Fibroblast of the aortic adventitia (primary cell): ENCODE measurements at regions not wholly inside any gene's neighbourhood (a gene's known extent, or its start where the extent isn't known, plus 50 kb on each side); places are given as distances from the start of the nearest gene placed in this dataset.
A peak's percentile ranks its signal among the peaks of the same experiment; 100 is the strongest.

ENCODE experiments used
- DNase-seq: peaks from one replicate; pipeline ENCODE4 v3.0.0-alpha.2; 2010; ENCODE audit warnings: low read depth
- H3K4me3 ChIP-seq: 2 replicates; pipeline ENCODE4 v1.5.1; 2011; ENCODE audit warnings: low read depth, mild to moderate bottlenecking, control low read depth, low read length, moderate library complexity
- TF ChIP-seq, protein P1 (sequence below): IDR thresholded peaks from 2 replicates; pipeline ENCODE4 v1.5.1; 2011; ENCODE audit warnings: mild to moderate bottlenecking, low read length, control low read depth, inconsistent platforms; ENCODE audit not compliant: insufficient read depth

DNA sequence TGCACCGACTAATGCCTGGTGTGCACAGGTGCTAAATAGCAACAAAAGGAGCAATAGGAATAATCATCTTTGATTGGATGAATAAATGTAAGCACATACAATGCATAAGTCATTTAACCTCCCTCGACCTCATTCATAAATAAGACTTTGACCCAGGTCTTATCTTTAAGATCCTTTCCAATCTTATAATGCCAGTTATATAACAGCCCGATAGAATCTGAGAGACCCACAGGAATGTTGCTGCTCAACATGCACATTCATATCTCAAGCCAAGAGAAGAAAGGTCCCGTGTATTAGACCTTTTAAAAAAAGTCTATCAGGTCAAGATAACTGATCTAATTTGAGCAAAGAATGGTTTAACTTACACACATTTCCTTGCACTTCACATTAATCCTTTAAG lies 146.8 kb upstream of the SOX9 start:
- DNase-seq, result no peak
- TF ChIP-seq, protein P1, sequence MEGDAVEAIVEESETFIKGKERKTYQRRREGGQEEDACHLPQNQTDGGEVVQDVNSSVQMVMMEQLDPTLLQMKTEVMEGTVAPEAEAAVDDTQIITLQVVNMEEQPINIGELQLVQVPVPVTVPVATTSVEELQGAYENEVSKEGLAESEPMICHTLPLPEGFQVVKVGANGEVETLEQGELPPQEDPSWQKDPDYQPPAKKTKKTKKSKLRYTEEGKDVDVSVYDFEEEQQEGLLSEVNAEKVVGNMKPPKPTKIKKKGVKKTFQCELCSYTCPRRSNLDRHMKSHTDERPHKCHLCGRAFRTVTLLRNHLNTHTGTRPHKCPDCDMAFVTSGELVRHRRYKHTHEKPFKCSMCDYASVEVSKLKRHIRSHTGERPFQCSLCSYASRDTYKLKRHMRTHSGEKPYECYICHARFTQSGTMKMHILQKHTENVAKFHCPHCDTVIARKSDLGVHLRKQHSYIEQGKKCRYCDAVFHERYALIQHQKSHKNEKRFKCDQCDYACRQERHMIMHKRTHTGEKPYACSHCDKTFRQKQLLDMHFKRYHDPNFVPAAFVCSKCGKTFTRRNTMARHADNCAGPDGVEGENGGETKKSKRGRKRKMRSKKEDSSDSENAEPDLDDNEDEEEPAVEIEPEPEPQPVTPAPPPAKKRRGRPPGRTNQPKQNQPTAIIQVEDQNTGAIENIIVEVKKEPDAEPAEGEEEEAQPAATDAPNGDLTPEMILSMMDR, result no peak
- no peak overlapping the region for H3K4me3 ChIP-seq

DNA sequence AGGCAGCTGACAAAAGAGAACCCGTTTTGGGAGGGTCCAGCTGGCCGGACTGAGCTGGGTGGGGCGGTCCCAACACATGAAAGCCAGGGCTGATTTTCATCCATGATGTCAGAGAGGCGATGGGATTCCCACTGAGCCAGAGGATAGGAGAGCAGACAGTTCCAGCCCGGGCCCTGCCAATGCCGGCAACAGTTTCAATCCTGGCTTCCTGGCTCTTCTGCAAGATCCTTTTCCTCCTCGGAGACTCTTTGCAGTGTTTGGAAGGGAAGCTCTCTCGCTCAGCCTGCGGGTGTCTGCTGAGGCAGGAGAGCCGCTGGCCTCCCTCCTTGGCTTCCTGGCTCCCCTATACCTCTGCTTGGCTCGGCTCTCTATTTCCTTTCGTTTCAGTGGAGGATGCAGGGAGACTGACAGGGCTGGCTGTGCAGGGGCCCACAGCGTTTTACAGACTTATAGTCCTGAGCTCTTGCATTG lies 145.5 kb upstream of the SOX9 start:
- peak; percentile 67 for DNase-seq
- TF ChIP-seq, protein P1, result no peak
- H3K4me3 ChIP-seq, result peak overlapping the region; percentile 56

DNA sequence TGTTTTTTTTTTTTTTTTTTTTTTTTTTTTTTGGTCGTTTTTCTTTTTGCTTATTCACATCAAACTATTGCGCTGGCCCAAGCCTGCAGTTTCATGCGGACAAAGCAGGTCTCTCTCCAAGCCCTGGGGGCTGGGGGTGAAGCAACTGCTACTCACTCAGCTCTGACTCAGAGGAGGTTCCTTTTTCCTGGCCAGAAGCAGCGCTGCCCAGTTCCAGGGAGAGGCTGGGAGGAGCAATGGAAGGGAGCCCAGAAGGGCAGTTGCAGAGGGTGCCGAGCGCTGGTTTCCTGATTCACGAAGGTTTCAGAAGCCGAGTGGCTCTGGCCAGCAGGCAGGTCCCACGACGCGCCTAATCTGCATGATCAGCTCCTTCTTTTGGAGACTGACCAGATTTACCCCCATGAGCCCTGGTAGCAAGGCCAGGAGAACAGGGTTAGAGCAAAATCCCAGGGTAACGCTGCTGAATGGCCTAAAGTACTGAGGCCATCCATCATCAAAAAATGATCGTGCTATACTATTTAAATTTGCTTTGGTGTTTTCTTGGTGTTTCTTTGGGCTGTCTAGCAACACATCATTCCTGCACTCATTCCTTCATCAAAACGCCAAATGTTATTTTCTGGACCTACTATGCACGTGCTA lies 144.7 kb upstream of the SOX9 start:
- TF ChIP-seq, protein P1, result no peak
- H3K4me3 ChIP-seq, result peak overlapping the region; percentile 33

DNA sequence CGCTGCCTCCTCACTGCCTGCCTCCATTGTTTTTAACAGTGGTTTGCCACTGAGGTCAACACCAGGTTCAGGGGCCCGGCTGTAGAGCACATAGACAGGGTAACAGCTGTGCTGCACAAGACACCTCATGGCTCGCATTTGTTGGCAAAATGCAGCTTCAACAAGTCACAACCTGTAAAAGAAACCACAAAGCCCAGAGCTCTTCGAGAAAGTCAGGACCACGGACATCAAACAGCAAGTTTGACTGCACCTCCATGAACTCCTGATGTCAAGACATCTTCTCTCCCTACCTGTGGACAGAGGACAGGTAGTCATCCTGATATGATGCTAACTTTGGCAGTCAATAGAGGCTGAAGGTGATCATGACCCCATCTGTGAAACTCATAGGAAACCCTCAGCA lies 142.4 kb upstream of the SOX9 start:
- TF ChIP-seq, protein P1, result no peak
- H3K4me3 ChIP-seq, result no peak overlapping the region
- no peak for DNase-seq

More for the DNA sequence above, 144.7 kb upstream of the SOX9 start:
- DNase-seq, result peak; percentile 95

DNA sequence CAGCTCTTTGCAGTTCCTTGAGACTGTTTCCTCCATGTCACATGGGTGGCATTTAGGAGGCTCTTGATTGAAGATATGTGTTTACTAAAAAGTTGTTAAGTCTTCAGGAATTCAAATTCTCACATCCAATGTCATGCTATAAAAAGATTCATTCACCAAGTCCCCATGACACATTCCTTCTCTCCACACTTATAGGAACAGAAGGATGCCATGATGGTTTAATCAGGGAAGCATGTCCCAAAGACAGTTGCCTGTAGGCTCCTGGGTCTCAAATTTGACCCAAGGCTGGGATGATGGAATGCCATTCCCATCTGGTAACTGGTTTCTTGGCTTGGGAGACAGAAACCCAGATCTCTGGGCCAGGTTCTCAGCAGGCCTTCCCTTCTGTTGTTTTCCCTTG lies 140.6 kb upstream of the SOX9 start:
- no peak overlapping the region for H3K4me3 ChIP-seq
- DNase-seq, result no peak
- TF ChIP-seq, protein P1, result no peak

DNA sequence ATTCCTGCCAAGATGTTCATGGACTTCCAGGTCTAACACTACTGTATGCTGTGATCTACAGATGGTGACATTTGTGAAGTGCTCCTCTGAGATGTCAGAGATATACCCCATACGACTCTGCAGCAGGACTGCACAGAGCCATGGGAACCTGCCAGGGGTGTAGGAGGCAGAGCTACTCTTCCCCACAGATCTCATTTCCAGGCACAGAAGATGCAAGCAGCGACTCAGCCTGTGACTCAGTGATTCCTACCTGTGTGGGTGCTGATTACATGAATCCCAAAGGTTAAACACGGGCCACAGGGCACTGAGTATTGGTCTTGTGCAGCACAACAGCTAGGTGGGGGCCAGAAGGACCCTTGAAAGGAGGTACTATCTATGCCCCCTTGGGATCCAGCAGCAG lies 137.0 kb upstream of the SOX9 start:
- TF ChIP-seq, protein P1, result no peak
- H3K4me3 ChIP-seq, result no peak overlapping the region
- DNase-seq, result no peak
